EH (cell line): ENCODE measurements at regions not wholly inside any gene's neighbourhood (a gene's known extent, or its start where the extent isn't known, plus 50 kb on each side); places are given as distances from the start of the nearest gene placed in this dataset.

Experiments
- DNase-seq: peaks from one replicate; pipeline ENCODE4 v3.0.0-alpha.2; 2015; ENCODE audit warnings: low read depth

DNA sequence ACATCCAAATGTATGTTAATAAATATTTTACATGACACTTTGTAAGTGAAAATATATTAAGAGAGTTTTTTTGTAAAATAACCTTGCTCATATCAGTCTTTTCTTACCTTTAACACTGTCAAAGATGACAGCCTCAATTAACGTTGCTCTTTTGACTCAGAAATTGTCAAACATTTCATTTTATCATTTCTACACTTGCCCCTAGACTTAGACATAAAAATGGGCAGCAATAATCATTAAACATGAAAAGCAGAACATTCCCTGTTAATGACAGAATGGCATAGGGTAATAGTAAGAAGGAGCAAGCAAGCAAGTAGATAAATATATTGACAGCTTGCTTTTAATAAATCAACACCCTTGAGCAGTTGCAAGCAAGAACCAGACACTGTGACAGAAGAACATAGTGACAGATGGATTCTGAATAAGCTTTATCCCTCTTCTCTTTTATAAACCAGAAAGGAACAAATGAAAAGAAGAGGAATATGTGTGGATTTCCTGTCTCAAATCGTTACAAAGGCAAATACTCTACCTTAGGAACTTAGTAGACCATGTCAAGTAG lies 796.0 kb upstream of the CHD1 start:
- DNase-seq = no peak

- no peak for DNase-seq
Measured at GRCh38 chr5:99721506-99721905, 792.7 kb upstream of the CHD1 start.

DNA sequence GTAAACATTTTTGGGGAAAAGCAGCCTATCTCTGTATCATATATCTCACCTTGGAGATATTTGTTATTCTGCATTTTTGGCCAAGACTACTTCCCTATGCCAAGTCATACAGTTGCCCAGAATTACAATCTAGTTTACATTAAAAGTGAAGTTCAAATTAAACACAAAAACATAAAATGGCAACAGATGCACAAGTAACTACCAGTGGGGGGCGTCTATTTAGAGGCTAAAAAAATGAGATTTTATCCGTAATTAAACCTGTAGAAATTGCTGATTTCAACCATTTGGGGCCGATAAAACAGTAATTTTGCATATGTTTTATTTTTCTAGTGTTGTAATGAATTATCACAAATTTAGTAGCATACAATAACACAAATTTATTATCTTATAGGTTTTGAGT lies 787.1 kb upstream of the CHD1 start:
- DNase-seq = no peak

DNA sequence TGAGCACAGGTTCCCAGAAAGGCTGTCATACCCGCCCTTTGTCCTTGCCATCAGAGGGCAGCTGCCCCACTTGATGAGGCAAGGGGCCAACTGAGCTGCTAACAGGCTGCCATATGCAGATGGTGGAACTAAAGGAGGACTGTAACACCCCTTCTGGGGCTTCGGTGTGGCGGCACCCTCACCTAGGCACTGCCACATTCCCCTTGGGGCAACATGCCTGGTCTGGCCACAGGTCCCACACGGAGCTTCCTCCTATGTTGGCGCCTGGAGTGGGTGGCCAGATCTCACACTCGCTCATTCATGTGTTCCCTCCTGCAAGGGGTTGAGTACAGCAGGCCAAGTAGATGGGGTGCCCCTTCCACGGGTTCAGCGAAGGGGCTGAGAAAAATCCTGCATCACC lies 777.4 kb upstream of the CHD1 start:
- DNase-seq = no peak

GRCh38 chr5:99702565-99702964 lies 773.8 kb upstream of the CHD1 start:
- DNase-seq = no peak

DNA sequence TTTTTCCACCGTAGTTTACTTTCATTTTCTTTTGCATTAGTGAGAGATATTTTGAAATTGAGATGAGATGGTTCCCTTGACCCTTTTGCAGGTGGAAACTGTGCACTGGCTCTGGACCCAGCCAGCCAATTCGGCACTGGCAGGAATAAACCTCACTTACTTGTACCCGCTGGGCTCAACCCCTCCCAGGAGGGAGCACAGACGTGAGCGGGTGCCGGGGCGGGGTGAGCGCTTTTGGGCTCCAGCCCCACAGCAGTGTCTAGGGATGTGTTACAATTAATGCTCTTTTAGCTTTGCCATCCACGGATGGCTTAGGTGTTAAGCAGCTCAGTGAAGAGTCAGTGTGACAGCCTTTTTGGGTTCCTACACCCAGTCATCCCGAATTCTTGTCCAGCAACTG lies 766.1 kb upstream of the CHD1 start:
- no peak for DNase-seq

- DNase-seq = no peak
Measured at GRCh38 chr5:99686538-99686937, 757.7 kb upstream of the CHD1 start.

DNA sequence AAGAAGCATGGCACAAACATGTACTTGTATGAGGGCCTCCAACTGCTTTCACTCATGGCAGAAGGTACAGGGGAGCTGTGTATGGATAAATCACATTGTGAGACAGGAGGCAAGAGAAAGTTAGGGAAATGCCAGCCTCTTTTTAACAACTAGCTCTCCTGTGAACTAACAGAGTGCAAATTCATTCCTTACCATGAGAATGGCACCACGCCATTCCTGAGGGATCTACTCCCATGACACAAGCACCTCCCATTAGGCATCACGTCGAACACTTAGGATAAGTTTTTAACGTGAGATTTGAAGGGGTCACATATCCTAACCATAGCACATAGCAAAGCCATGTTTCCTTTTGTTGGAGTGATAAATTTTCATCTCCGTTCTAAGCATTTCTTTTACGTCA lies 747.2 kb upstream of the CHD1 start:
- DNase-seq = no peak

DNA sequence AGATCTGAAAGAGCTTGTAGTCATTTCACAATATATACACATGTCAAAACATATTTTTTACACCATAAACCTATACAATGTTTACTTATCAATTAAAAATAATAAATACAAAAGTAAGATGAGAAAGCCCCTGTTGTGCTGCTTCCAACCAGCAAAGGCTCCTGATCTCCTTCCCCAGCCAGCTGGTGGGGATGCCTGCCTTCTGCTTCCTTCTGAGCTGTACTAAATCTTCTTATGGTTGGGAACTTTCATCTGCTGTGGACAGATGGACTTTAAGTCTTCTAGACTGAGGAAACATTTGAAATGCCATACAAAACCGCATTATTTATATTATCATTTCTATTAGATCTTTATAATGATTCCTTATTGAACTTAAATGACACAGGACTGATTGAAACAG lies 745.3 kb upstream of the CHD1 start:
- DNase-seq = no peak

GRCh38 chr5:99664972-99665371 lies 736.2 kb upstream of the CHD1 start:
- no peak for DNase-seq

GRCh38 chr5:99651298-99651697 lies 722.5 kb upstream of the CHD1 start:
- DNase-seq = no peak

- DNase-seq = no peak
Measured at GRCh38 chr5:99646011-99646647, 717.3 kb upstream of the CHD1 start.

- DNase-seq = no peak
Measured at GRCh38 chr5:99644822-99645221, 716.0 kb upstream of the CHD1 start.

DNA sequence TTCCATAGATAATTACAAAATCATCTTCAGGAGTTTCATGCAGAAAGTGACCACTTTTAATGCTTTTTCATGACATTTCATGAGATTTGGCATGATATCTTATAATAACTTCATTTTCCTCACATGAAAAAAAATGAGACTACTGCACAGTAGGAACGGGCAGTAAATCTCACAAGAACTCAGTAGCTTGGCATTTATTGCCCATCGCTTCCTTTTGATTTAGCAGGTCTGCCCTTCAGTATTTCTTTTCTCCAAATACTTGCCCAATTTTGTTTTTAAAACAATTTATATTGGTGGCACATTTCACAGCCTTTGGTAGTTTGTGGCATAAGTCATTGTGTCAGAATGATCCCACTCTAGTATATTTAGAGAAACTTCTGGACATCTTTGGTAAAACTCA lies 711.8 kb upstream of the CHD1 start:
- no peak for DNase-seq

GRCh38 chr5:99639905-99640304 lies 711.1 kb upstream of the CHD1 start:
- no peak for DNase-seq

GRCh38 chr5:99636663-99637062 lies 707.9 kb upstream of the CHD1 start:
- DNase-seq = no peak

GRCh38 chr5:99621772-99622681 lies 693.2 kb upstream of the CHD1 start:
- DNase-seq = no peak

- no peak for DNase-seq
Measured at GRCh38 chr5:99617335-99617734, 688.5 kb upstream of the CHD1 start.

GRCh38 chr5:99614888-99615287 lies 686.1 kb upstream of the CHD1 start:
- no peak for DNase-seq

- no peak for DNase-seq
Measured at GRCh38 chr5:99607124-99607523, 678.3 kb upstream of the CHD1 start.

DNA sequence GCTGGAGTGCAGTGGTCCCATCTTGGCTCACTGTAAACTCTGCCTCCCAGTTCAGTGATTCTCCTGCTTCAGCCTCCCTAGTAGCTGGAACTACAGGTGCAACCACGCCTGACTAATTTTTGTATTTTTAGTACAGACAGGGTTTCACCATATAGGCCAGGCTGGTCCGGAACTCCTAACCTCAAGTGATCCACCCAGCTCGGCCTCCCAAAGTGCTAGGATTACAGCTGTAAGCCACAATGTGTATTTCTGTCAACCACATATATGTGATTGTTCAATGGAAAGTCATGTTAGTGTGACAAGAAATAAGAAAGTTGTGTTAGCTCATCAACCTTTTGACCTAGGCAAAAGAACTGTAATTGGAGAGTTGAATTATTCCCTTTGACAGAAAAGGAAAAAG lies 677.1 kb upstream of the CHD1 start:
- no peak for DNase-seq

DNA sequence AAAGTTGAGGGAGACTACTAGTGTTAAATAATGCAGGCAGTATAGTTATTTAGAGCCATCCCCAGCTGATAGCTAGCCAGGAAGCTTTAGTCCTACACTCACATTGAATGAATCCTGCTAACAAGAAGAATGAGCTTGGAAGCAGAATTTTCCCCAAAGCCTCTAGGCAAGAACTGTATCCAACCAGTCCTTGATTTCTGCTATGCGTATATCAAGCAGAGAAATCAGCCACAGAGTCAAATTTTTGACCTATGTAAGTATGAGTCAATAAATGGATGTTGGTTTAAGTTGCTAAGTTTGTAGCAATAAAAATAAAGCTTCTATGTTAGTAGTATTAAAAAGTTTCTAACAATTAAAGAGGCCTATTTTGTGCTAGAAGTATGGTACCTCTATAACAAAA lies 672.1 kb upstream of the CHD1 start:
- no peak for DNase-seq

DNA sequence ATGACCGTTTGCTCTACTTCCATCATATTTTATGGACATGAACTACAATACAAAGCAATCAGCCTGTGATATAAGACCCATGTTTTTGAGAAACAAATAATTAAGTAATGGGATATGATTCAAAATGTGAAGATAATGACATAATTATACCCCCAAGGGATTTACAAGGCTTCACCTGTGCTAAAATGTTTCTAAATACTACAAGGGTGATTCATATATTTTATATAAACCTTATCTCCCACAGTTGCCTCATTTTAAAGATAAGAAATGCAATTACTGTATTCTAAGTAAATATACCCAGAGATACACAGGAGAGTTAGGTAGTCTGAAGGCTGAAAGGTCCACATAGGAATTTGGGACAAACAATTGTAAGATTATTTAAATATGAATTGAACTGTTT lies 662.0 kb upstream of the CHD1 start:
- no peak for DNase-seq
